Psoas muscle (tissue), 7 donors: ENCODE measurements at regions not wholly inside any gene's neighbourhood (a gene's known extent, or its start where the extent isn't known, plus 50 kb on each side); places are given as distances from the start of the nearest gene placed in this dataset.

Experiments
- ATAC-seq, 4 donors: fragments of 200-7000 bp; cut with Tn5 transposase; one replicate each; pipeline ENCODE4 v1.9.1; 2020; ENCODE audit warnings: moderate library complexity in 3 of 4, mild to moderate bottlenecking in 2 of 4
- DNase-seq, 2 donors: peaks; one replicate each; pipeline ENCODE4 v3.0.0-alpha.2; 2020
- H3K27ac ChIP-seq: fragments of 200-600 bp; one replicate; pipeline ENCODE4 v1.8.0; 2022
- H3K27me3 ChIP-seq, 3 donors: fragments of 200-600 bp in 1 of 3; one replicate each; pipeline versions ENCODE4 v1.6.1 to v1.8.0; 2013 to 2022; ENCODE audit warnings: low read length in 2 of 3, mild to moderate bottlenecking in 2 of 3, moderate library complexity in 1 of 3; ENCODE audit not compliant: insufficient read depth in 3 of 3
- H3K36me3 ChIP-seq, 2 donors: fragments of 200-600 bp in 1 of 2; one replicate each; pipeline versions ENCODE4 v1.6.1 to v1.8.0; 2013 to 2022; ENCODE audit warnings: low read depth in 1 of 2, mild to moderate bottlenecking in 1 of 2, moderate library complexity in 1 of 2; ENCODE audit not compliant: insufficient read depth in 1 of 2
- H3K4me1 ChIP-seq: fragments of 200-600 bp; one replicate; pipeline ENCODE4 v1.8.0; 2022
- H3K4me3 ChIP-seq: fragments of 200-600 bp; one replicate; pipeline ENCODE4 v1.8.0; 2022; ENCODE audit warnings: mild to moderate bottlenecking
- H3K9me3 ChIP-seq: fragments of 200-600 bp; one replicate; pipeline ENCODE4 v1.8.0; 2022
- WGBS, 3 donors: extraction: QIAGEN DNeasy Blood & Tissue Kit; methylation state at CpG; one replicate each; pipeline versions ENCODE4 v1.1.6 to v1.1.7; 2013; 5-methylcytosine and 5-hydroxymethylcytosine counted together
- intact Hi-C, 2 donors: fragments of 100-400 bp; cut with DNase I; formaldehyde crosslinking; loops; one replicate each; pipeline versions ENCODE4 v1.11.0 to v1.14.2; 2022
- TF ChIP-seq, protein P1 (sequence below): fragments of 200-600 bp; IDR thresholded peaks from one replicate; pipeline ENCODE4 v1.8.0; 2022; ENCODE audit warnings: antibody characterized with exemption
- donor health status: healthy with polysubstance abuse.
- donor health status: DM: no; HTN: no; CAD: no; lungs with moderate emphysema.
- donor health status: Bipolar disorder and iron deficiency.
- donor health status: healthy.
- donor health status: DM: yes; HTN: yes; CAD: no.
- donor health status: DM: no; HTN: no; CAD: no.
- donor health status: DM: yes; HTN: yes; CAD: no.

DNA sequence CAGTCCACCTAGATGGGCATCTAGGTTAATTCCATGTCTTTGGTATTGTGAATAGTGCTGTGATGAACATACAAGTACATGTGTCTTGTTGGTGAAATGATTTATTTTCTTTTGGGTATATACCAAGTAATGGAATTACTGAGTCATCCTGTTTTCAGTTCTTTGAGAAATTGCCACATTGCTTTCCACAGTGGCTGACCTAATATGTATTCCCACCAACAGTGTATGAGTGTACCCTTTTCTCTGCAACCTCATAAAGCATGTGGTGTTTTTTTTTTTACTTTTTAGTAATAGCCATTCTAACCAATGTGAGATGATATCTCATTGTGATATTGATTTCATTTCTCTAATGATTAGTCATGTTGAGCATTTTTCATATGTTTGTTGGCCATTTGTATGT lies 86.0 kb upstream of the NDN start:
- H3K9me3 ChIP-seq: no peaks in the 10 kb centered on the region
- no peaks in the 10 kb centered on the region for H3K4me1 ChIP-seq
- ATAC-seq (no peak), DNase-seq (no peak)
- no peaks in the 10 kb centered on the region for H3K27me3 ChIP-seq
- intact Hi-C loops: no loop called here
- H3K36me3 ChIP-seq: no peaks in the 10 kb centered on the region
- TF ChIP-seq, protein P1, sequence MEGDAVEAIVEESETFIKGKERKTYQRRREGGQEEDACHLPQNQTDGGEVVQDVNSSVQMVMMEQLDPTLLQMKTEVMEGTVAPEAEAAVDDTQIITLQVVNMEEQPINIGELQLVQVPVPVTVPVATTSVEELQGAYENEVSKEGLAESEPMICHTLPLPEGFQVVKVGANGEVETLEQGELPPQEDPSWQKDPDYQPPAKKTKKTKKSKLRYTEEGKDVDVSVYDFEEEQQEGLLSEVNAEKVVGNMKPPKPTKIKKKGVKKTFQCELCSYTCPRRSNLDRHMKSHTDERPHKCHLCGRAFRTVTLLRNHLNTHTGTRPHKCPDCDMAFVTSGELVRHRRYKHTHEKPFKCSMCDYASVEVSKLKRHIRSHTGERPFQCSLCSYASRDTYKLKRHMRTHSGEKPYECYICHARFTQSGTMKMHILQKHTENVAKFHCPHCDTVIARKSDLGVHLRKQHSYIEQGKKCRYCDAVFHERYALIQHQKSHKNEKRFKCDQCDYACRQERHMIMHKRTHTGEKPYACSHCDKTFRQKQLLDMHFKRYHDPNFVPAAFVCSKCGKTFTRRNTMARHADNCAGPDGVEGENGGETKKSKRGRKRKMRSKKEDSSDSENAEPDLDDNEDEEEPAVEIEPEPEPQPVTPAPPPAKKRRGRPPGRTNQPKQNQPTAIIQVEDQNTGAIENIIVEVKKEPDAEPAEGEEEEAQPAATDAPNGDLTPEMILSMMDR: no peak
- H3K4me3 ChIP-seq: no peak overlapping the region
- no peak overlapping the region for H3K27ac ChIP-seq

DNA sequence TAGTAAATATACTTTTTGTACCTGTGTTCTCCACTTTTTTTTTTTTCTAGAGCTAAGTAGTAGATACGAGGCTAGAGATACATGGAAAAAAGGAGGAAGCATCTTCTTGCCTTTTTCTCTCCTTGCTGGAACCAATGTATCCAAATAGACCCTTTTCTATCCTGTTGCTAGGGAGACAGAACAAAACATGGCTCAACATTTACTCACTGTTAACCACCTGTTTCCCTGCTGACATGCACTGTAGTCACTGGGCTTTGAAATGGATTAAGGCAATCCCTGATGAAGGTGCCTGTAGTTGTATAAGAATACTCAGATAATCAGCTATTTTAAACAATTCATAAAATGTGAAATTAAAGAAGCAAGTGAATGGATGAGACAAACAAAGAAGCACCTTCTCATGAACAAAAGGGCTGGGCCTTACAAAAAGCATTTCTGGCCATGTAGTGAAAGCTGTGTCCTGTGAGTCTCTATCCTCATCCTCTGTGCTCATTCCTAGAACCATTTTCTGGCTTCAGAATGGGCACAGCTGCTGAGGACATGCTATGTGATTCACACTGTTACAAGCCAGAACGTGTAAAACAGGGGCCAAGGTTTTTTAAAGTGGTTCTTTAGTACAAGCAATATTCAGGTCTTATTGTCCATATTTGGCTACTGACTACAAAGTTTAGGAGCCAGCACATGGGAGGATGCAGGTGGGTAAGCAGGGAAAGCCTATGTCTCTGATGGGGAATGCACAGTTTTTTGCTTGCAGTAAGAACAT lies 100.4 kb upstream of the NDN start:
- Histone ChIP-seq H3K4me3 (no peak overlapping the region), H3K27me3 (no peaks in the 10 kb centered on the region), H3K9me3 (no peaks in the 10 kb centered on the region), H3K4me1 (no peaks in the 10 kb centered on the region), H3K36me3 (no peaks in the 10 kb centered on the region), H3K27ac (no peak overlapping the region)
- TF ChIP-seq, protein P1: no peak
- 5 to 25% (median 7%) methylated on average over 2 of the region's 2 CpGs for WGBS, 3 donors
- no peak for ATAC-seq
- intact Hi-C loops: no loop called here
- no peak for DNase-seq

DNA sequence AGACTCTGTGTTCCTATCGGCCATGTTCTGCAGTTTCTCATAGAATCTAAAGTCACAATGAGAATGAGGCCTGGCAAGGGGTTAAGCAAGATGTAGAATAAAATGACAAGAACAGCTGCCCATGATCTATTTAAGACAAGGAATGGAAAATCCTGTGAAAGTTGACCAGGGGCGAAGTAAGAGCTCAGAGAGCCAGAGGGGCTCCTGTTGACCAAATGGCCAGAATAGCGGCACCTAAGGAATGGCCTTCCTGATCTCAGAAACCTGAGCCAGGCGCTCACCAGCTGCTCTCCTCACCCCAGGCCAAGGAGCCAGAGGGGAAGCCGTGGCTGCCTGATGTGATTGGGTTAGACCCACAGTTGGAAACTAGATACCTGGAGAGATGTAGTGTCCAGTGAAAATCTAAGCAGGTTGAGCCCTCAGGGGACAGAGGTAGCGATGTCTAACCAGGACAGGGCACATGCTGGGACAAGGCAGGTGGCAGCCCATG lies 106.1 kb upstream of the NDN start:
- no peak overlapping the region for H3K4me3 ChIP-seq
- 48 to 53% (median 52%) methylated on average over 6 of the region's 6 CpGs for WGBS, 3 donors
- no peak overlapping the region for H3K27ac ChIP-seq
- no peaks in the 10 kb centered on the region for H3K27me3 ChIP-seq
- no peaks in the 10 kb centered on the region for H3K36me3 ChIP-seq
- TF ChIP-seq, protein P1: no peak
- no peak for ATAC-seq
- no peaks in the 10 kb centered on the region for H3K9me3 ChIP-seq
- no peak for DNase-seq
- intact Hi-C loops: no loop called here
- no peaks in the 10 kb centered on the region for H3K4me1 ChIP-seq

DNA sequence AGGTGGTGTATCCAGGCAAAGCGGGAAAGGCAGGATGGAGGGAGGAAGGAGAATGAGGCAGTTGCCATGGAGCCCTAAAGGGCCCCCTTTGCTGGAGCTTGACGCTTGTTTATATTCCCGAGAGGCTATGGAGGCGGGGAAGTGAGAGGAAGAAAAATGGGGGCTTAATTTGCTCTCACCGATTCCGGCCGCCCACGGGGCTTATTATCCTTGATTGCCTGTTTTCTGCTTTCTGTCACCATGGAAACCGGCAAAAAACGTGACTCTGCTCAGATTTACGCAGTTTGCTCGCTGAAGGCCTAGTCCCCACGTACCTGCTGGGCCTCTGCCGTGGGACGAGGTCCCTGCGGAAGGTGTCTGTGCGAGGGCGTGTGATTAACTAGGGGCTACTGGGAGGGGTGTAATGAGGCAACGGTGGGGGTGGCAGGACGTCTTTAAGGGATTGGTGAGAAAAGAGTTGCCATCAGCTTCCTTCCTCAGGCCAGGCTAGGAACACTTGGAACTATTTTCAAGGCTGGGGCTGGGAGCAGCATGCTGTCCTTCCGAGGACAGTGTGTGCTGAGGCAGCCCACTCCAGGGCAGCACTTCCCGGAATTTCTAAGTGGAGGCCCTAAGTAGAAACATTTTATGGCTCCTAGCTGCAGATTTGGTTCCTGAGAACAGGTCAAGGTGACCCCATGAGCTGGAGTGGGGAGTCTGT lies 110.8 kb upstream of the NDN start:
- Histone ChIP-seq H3K4me1 (no peaks in the 10 kb centered on the region), H3K9me3 (no peaks in the 10 kb centered on the region), H3K27me3 (no peaks in the 10 kb centered on the region), H3K27ac (no peak overlapping the region), H3K36me3 (no peaks in the 10 kb centered on the region), H3K4me3 (no peak overlapping the region)
- 46 to 52% (median 51%) methylated on average over 22 of the region's 22 CpGs for WGBS, 3 donors
- ATAC-seq: no peak
- TF ChIP-seq, protein P1: no peak
- DNase-seq: no peak
- intact Hi-C loops: no loop called here
